ENCODE measurements at regions not wholly inside any gene's neighbourhood (a gene's known extent, or its start where the extent isn't known, plus 50 kb on each side); places are given as distances from the start of the nearest gene placed in this dataset.
"Not testable (repeated sequence)": the region's sequence is repeated elsewhere in the genome, so short reads cannot be mapped to it uniquely, and the experiment has no call there.

DNA sequence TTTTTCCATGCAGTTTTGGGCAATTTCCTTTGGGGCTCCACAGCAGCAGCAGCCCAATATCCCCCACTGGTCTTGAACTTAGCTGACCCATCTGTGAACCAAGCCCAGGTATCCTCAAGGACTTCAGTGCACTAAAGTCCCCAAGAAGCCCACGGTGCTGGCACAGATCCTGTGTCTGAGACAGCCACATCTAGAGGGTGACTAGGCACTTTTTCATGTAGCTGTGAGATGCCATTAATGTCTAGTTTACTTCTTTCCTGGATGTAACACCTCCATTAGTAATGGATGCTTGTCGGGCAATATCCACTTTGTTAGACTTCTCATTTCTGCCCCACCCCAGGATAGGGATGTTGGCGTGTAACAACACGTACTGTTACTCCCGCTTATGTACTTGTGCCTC lies 117.9 kb downstream of the GPCPD1 start:
- no peak for DNase-seq

DNA sequence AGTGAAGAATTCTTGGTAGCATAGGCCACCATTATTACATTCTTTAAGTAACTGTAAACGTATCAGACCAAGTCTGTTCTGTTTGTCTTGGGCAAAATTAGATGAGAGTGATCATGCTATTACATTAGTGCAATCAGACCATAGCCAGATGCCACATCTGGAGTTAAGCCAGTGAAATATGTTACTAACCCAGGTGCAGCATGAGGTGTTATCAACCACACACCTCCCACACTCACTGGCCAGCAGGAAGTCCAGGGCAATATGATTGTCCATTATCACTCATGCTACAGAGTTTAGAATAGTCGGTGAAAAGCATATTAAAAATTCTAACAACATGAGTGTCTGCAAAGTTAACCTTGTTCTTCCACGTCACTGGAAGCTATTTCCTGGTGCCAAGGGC lies 119.4 kb downstream of the GPCPD1 start:
- no peak for DNase-seq

DNA sequence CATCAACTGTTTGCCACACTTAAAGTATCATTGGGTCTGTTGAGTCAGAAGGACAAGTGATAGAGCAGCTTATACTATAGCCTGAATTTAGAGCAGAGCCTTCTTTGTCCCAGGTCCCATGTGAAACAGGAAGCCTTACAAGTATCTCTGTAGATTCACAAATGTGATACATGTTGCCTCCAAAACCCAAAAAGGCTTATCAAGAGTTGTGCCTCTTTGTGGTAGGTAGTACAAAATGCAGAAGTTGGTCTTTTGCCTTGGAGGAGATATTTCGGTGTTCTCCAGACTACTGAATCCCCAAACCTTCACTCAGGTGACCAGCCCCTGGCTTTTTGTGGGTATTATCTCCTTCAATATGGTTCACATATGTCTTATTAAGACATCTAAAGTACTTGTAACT lies 121.2 kb downstream of the GPCPD1 start:
- DNase-seq = no peak

DNA sequence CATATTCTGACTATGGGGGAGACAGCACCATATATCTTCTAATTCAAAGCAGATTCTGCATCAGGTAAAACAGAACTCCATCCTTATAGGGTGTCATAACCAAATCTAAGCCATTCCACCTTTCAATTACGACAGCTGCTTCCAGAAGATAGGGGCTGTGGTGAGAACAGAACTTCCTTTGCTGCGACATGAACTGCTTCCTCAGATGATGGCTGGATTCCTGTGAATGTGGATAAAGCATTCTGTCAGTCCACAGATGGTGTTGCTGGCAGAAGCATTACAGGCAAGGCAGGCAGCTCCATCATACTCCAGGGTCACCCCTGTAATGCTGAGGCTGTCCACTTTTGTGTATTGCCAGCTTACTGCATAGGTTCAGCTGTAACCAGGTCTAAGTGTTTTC lies 122.0 kb downstream of the GPCPD1 start:
- DNase-seq = no peak

DNA sequence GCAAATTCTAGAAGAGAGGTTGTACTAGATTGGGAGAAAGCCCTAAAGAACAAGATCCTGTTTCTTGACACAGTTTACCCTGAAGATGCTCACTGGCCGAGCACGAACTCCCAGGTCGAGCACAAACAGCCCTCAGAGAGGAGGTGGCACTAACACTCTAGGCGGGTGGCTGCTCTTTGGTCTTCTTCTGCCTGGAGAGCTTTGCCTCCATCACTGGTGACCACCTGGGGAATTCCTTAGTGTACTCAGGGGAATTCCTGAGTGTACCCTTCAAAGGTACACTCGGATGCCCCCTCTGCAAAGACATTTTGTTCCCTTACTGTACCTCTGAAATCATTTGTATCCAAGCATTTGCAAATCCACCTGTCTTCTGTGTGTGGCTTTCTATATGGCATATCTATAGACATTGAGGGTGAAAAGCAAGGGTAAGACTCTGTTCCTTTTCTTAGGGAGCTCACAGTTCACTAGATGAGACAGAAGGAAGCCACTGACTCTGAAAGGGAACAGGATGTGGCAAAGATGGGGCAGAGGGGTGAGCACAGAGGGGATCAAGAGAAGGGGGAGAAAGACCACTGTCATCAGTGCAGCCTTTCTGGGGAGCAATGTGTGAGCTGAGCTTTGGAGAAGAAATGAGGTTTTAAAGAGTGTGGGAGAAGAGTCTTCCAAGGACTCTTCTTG lies 124.3 kb downstream of the GPCPD1 start:
- DNase-seq = no peak

- DNase-seq = no peak
These were observed 125.9 kb downstream of the GPCPD1 start for GRCh38 chr20:5484926-5485325.

GRCh38 chr20:5484346-5484745 lies 126.5 kb downstream of the GPCPD1 start:
- DNase-seq = no peak

- DNase-seq = no peak
These were observed 128.0 kb downstream of the GPCPD1 start for GRCh38 chr20:5482791-5483190.

DNA sequence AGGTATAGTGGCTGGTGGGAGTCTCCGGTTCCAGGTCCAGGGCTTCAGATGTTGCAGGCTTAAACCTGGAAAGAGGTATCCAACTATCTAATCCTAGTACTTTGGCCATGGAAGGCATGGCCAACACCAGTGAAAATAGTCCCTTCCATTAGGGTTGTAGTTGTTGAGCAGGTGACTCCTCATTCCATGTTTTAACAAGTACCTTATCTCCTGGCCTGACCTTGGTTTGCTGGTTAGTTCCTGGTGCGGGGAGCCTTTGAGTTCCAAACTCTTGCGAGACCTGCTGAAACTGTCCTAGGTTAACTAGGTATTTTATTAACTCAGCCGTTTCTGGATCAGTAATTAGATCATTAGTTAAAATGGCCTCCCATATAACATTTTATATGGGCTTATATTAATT lies 128.9 kb downstream of the GPCPD1 start:
- DNase-seq = no peak

DNA sequence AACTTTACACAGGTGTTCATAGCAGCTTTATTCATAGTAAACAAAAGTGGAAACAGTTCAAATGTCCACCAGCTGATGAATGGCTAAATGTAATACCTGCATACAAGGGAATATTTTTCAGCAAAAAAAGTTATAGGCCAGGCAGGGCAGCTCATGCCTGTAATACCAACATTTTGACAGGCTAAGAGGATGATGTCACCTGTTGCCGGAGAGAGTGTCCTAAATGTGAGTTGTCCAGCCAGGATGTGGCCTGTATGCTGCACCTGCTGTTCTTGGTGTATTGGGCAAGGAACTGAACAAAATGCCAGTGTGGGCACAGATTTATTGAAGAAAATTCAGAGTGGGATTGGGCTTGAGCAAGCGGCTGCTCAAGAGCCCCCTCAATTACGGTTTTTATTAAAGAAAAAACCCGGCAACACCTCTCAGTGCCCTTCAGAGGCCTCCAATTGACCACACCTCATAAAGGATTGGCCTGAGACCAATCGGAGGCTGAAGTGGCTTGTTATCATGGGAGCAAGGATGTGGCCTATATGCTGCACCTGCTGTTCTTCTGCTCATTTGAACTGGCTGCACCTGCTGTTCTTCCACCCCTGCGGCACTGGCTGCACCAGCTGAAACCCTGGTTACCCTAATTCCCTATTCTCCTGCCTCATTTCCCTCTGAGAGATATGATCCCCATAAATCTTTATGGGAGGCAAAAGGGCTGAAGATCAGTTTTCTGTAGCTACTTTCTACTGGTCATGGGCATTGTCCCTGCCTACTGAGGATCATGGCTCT lies 129.8 kb downstream of the GPCPD1 start:
- DNase-seq = no peak

GRCh38 chr20:5474646-5475550 lies 135.9 kb downstream of the GPCPD1 start:
- DNase-seq = no peak

DNA sequence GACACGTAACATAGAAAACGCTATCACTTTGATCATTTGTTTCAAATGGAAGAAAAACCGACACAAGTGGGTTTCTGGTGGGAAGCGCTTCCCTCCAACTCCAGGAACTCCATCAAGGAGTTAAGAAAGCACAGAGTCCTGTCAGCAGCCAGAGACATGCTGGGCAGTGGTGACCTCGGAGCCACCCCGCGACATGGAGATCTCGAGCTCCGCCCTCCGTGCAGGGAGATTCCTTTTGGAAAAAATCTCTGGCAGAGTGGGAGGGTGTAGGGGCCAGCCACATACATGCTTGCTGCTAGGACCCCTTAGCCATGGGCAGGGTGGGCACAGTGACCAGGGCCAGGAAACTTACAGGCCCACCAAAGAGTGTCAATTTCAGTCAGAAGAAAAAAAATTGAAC lies 138.9 kb downstream of the GPCPD1 start:
- not testable (repeated sequence) for DNase-seq

DNA sequence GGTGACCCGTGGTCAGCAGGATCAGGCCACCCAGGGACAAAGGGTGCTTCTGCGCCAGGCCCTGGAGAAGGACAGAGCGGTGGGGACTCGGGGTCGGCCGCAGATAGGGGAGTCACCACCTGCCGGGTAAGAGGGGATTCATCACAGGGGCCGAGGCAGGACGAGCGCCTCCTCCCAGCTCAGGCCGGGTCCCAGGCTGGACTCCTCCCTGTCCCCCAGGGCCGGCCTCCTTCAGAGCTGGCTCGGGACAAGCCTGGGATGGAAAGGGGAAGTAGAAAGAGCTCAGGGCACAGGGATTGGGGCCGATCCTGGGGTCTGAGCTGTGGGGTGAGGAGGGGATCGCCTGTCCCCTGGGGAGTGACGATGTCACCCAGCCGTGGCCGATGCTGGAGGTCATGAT lies 139.4 kb downstream of the GPCPD1 start:
- no peak for DNase-seq

GRCh38 chr20:5470943-5471342 lies 139.9 kb downstream of the GPCPD1 start:
- DNase-seq = no peak

DNA sequence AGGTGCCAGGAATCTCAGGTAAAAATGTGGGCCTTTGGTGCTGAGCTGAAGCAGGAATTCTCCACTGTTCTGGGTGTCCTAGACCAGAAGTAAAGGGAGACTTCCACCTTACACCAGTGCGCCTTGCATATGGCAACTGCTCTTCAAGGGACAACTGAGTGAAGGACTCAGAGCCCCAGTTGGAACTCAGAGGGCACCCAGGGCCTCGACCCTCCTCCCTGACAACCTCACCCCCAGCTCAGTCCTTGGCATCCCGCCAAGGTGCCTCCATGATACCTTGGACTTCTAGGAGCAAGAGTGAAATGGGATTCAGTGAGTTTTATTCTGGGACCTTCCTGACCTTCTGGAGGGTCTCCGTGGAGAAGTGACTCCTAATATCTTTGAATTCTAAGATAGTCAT lies 140.3 kb downstream of the GPCPD1 start:
- DNase-seq = no peak

DNA sequence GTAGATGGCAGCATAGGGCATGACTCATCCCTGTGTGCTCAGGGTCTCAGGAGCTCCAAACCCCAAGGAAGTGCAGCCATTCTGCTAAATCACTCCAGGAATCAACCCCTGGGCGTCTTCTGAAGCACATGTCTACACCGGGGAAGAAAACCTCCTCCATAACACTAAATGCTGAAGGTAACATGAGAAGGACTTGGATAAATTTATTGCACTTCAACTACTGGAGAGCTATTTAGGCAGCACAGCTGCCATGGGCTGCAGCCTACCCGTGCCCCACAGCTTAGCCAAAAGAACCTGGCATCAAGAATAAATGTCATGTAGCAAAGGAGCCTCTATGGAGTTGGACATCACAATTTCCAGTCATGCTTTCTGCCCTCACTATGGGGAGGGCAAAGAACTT lies 141.7 kb downstream of the GPCPD1 start:
- DNase-seq = no peak

DNA sequence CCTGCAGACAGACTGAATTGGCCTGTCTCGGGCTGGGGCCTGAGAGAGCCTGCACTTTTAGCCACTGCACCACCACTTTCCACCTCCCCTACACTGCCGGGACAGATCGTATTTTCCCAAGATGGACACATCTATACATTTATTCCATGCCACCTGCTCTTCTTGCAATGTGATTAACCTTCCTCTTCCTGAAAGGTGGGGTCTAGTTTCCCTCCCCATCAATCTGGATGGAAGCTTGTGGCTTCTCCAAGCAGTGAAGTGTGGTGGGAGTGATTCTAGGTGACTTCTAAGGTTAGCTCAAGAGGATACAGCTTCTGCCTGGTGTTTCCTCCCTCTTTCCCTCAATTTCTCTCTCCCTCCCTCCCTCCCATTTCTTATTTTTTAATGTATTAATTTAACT lies 143.7 kb downstream of the GPCPD1 start:
- DNase-seq = no peak

DNA sequence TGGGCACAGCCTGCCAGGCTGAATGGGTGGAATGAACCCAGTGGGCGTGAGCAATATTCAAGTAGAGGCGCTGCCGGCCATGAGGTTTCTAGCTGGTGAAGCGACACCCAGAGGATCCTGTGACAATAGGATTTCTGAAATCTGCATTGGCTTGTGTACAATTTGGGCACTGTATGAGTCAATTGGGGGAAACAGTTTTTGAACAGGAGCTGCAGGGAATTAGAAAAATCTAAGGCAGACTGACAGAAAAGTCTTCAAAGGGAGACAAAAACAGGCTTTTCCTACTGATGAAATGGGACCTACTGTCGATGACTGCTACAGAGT lies 145.2 kb downstream of the GPCPD1 start:
- DNase-seq = no peak

- no peak for DNase-seq
These were observed 145.8 kb downstream of the GPCPD1 start for GRCh38 chr20:5464901-5465603.

DNA sequence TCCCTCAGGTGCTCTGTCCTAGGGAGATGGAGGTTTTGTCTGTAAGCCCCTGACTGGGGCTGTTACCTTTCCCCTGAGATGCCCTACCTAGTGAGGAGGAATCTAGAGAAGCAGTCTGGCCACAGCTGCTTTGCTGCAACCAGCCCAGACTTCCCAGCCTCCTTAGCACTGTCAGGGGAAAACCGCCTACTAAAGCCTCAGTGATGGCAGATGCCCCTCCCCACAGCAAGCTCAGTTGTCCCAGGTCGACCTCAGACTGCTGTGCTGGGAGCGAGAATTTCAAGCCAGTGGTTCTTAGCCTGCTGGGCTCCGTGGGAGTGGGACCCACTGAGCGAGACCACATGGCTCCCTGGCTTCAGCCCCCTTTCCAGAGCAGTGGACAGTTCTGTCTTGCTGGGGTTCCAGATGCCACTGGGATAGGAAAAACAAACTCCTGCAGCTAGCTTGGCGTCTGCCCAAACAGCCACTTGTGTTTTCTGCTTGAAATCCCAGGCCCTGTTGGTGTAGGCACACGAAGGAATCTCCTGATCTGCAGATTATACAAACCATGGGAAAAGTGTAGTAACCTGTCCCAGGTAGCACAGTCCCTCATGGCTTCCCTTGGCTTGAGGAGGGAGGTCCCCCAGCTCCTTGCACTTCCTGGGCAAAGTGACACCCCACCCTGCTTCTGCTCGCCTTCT lies 146.4 kb upstream of the PROKR2 start:
- DNase-seq = no peak

- DNase-seq = not testable (repeated sequence)
These were observed 137.0 kb upstream of the PROKR2 start for GRCh38 chr20:5453745-5454144.

- DNase-seq = not testable (repeated sequence)
These were observed 136.6 kb upstream of the PROKR2 start for GRCh38 chr20:5453316-5453715.

DNA sequence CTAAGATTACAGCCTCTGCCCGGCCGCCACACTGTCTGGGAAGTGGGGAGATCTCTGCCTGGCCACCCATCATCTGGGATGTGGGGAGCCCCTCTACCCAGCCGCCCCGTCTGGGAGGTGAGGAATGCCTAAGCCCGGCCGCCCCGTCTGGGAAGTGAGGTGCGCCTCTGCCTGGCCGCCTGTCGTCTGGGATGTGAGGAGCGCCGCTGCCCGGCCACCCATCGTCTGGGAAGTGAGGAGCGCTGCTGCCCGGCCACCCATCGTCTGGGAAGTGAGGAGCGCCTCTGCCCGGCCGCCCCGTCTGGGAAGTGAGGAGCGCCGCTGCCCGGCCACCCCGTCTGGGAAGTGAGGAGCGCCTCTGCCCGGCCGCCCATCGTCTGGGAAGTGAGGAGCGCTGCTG lies 135.9 kb upstream of the PROKR2 start:
- not testable (repeated sequence) for DNase-seq
